Inflammatory macrophage treated with lipopolysaccharide for 4 hours (primary cell): ENCODE measurements at regions not wholly inside any gene's neighbourhood (a gene's known extent, or its start where the extent isn't known, plus 50 kb on each side); places are given as distances from the start of the nearest gene placed in this dataset.

Experiments used
- DNase-seq: peaks from one replicate; pipeline ENCODE4 v3.0.0-alpha.2; 2020

- DNase-seq: no peak
Observed at GRCh38 chr10:120382360-120382759, 74.7 kb upstream of the PLPP4 start.

GRCh38 chr10:120385992-120386391, 71.0 kb upstream of the PLPP4 start:
- no peak for DNase-seq

- DNase-seq: no peak
Observed at GRCh38 chr10:120386896-120387295, 70.1 kb upstream of the PLPP4 start.

- DNase-seq: no peak
Observed at GRCh38 chr10:120387326-120387725, 69.7 kb upstream of the PLPP4 start.

- no peak for DNase-seq
Observed at GRCh38 chr10:120392245-120392644, 64.8 kb upstream of the PLPP4 start.

GRCh38 chr10:120392671-120393079, 64.4 kb upstream of the PLPP4 start:
- DNase-seq: no peak

GRCh38 chr10:120394446-120394845, 62.6 kb upstream of the PLPP4 start:
- DNase-seq: no peak

GRCh38 chr10:120396228-120396627, 60.8 kb upstream of the PLPP4 start:
- DNase-seq: no peak

- DNase-seq: no peak
Observed at GRCh38 chr10:120398180-120398579, 58.8 kb upstream of the PLPP4 start.

GRCh38 chr10:120400601-120401000, 56.4 kb upstream of the PLPP4 start:
- DNase-seq: no peak

- DNase-seq: no peak
Observed at GRCh38 chr10:120402147-120402766, 54.8 kb upstream of the PLPP4 start.

GRCh38 chr10:120403109-120403508, 53.9 kb upstream of the PLPP4 start:
- no peak for DNase-seq

- DNase-seq: no peak
Observed at GRCh38 chr10:120406376-120406775, 50.7 kb upstream of the PLPP4 start.
